ENCODE measurements at regions not wholly inside any gene's neighbourhood (a gene's known extent, or its start where the extent isn't known, plus 50 kb on each side); places are given as distances from the start of the nearest gene placed in this dataset.
A peak's percentile ranks its signal among the peaks of the same experiment; 100 is the strongest.

- Histone ChIP-seq H3K9ac (peak overlapping the region; percentile 84), H3K4me1 (ENCODE audit: low read depth, poor library complexity, severe bottlenecking) (peaks cover 9% of the 10 kb centered on the region), H4K20me1 (ENCODE audit: insufficient read depth) (no peaks in the 10 kb centered on the region), H3K4me3 (IDR thresholded peaks at IDR 0.05; ENCODE audit: insufficient read depth, low read depth, low read length) (no peak overlapping the region), H2AFZ (ENCODE audit: low read depth) (peak overlapping the region; percentile 50), H3K79me2 (ENCODE audit: insufficient read depth, low read depth) (no peaks in the 10 kb centered on the region), H3K4me2 (peak overlapping the region; percentile 14; the same call in 1 of the 2 replicates), H3K27me3 (ENCODE audit: insufficient read depth, low read depth) (no peaks in the 10 kb centered on the region), H3K36me3 (ENCODE audit: insufficient read depth) (no peaks in the 10 kb centered on the region), H3K27ac (peak overlapping the region; percentile 93)
- TF ChIP-seq CTCF (conservative IDR thresholded peaks at IDR 0.05; ENCODE audit: low read depth, low read length): no peak
Observed at GRCh38 chr5:5025774-5026408, 114.2 kb upstream of the ADAMTS16 start.

GRCh38 chr5:5026409-5026785, 113.7 kb upstream of the ADAMTS16 start:
- Histone ChIP-seq H3K27me3 (ENCODE audit: insufficient read depth, low read depth) (no peaks in the 10 kb centered on the region), H3K4me2 (peak overlapping the region; percentile 14; the same call in 1 of the 2 replicates), H2AFZ (ENCODE audit: low read depth) (peak overlapping the region; percentile 50), H3K9ac (peak overlapping the region; percentile 84), H3K27ac (peak overlapping the region; percentile 93), H3K4me3 (IDR thresholded peaks at IDR 0.05; ENCODE audit: insufficient read depth, low read depth, low read length) (no peak overlapping the region), H4K20me1 (ENCODE audit: insufficient read depth) (no peaks in the 10 kb centered on the region), H3K79me2 (ENCODE audit: insufficient read depth, low read depth) (no peaks in the 10 kb centered on the region), H3K36me3 (ENCODE audit: insufficient read depth) (no peaks in the 10 kb centered on the region), H3K4me1 (ENCODE audit: low read depth, poor library complexity, severe bottlenecking) (peaks cover 9% of the 10 kb centered on the region)
- no peak for TF ChIP-seq CTCF (conservative IDR thresholded peaks at IDR 0.05; ENCODE audit: low read depth, low read length)

GRCh38 chr5:5031665-5032064, 108.5 kb upstream of the ADAMTS16 start:
- H3K4me1 ChIP-seq (ENCODE audit: low read depth, poor library complexity, severe bottlenecking): peaks cover under 1% of the 10 kb centered on the region
- TF ChIP-seq CTCF (conservative IDR thresholded peaks at IDR 0.05; ENCODE audit: low read depth, low read length): no peak
- no peaks in the 10 kb centered on the region for H4K20me1 ChIP-seq (ENCODE audit: insufficient read depth)
- H3K79me2 ChIP-seq (ENCODE audit: insufficient read depth, low read depth): no peaks in the 10 kb centered on the region
- no peak overlapping the region for H3K4me2 ChIP-seq
- H3K4me3 ChIP-seq (IDR thresholded peaks at IDR 0.05; ENCODE audit: insufficient read depth, low read depth, low read length): no peak overlapping the region
- H3K9ac ChIP-seq: no peak overlapping the region
- no peak overlapping the region for H2AFZ ChIP-seq (ENCODE audit: low read depth)
- no peaks in the 10 kb centered on the region for H3K27me3 ChIP-seq (ENCODE audit: insufficient read depth, low read depth)
- no peak overlapping the region for H3K27ac ChIP-seq
- H3K36me3 ChIP-seq (ENCODE audit: insufficient read depth): no peaks in the 10 kb centered on the region

- H3K4me3 ChIP-seq (IDR thresholded peaks at IDR 0.05; ENCODE audit: insufficient read depth, low read depth, low read length): no peak overlapping the region
- no peak overlapping the region for H2AFZ ChIP-seq (ENCODE audit: low read depth)
- H4K20me1 ChIP-seq (ENCODE audit: insufficient read depth): no peaks in the 10 kb centered on the region
- no peak for TF ChIP-seq CTCF (conservative IDR thresholded peaks at IDR 0.05; ENCODE audit: low read depth, low read length)
- no peaks in the 10 kb centered on the region for H3K4me1 ChIP-seq (ENCODE audit: low read depth, poor library complexity, severe bottlenecking)
- no peaks in the 10 kb centered on the region for H3K27me3 ChIP-seq (ENCODE audit: insufficient read depth, low read depth)
- no peaks in the 10 kb centered on the region for H3K36me3 ChIP-seq (ENCODE audit: insufficient read depth)
- H3K27ac ChIP-seq: no peak overlapping the region
- no peaks in the 10 kb centered on the region for H3K79me2 ChIP-seq (ENCODE audit: insufficient read depth, low read depth)
- no peak overlapping the region for H3K9ac ChIP-seq
- no peak overlapping the region for H3K4me2 ChIP-seq
Observed at GRCh38 chr5:5037674-5038073, 102.5 kb upstream of the ADAMTS16 start.
